ENCODE measurements at regions not wholly inside any gene's neighbourhood (a gene's known extent, or its start where the extent isn't known, plus 50 kb on each side); places are given as distances from the start of the nearest gene placed in this dataset.

- FAIRE-seq = no peak
- CTCF ChIA-PET (ENCODE audit: low intra/inter-chr PET ratio, low total read pairs) = no interaction called here
These were observed 52.6 kb upstream of the TMEM163 start for GRCh38 chr2:134771313-134771801.

GRCh38 chr2:134772493-134773169, 53.8 kb upstream of the TMEM163 start:
- 40% methylated on average over 8 of the region's 8 CpGs for WGBS (ENCODE audit: low lambda C conversion rate)
- Histone ChIP-seq H4K20me1 (ENCODE audit: insufficient read depth, low read length) (no peaks in the 10 kb centered on the region), H3K4me1 (ENCODE audit: insufficient read depth, low read length) (no peaks in the 10 kb centered on the region), H3K79me2 (ENCODE audit: insufficient read depth, low read length) (no peaks in the 10 kb centered on the region), H2AFZ (ENCODE audit: low read length) (no peak overlapping the region), H3K27ac (ENCODE audit: extremely low read length, insufficient read depth, low read length) (no peak overlapping the region), H3K4me2 (ENCODE audit: low read depth, low read length) (no peak overlapping the region), H3K4me3 (replicated peaks in 1 of 3; ENCODE audit: insufficient read depth in 1 of 3, low read depth in 2 of 3, low read length in 3 of 3) (no peak overlapping the region), H3K27me3 (ENCODE audit: control insufficient read depth in 1 of 2, insufficient read depth in 2 of 2, low read length in 2 of 2) (no peaks in the 10 kb centered on the region; a peak in 2 of 5 replicates), H3K36me3 (replicated peaks in 1 of 2; ENCODE audit: control insufficient read depth in 1 of 2, insufficient read depth in 2 of 2, low read length in 2 of 2) (no peaks in the 10 kb centered on the region), H3K9ac (ENCODE audit: insufficient read depth, low read depth, low read length) (no peak overlapping the region), H3K9me3 (ENCODE audit: low read length) (no peaks in the 10 kb centered on the region)
- BruUV-seq (replicated peaks) = no TSS peak
- DNase-seq (ENCODE audit: low spot score) (no peak), FAIRE-seq (no peak), ATAC-seq (no peak)
- intact Hi-C loops (cut with micrococcal nuclease; ENCODE audit: unreplicated experiment) (loop anchor here (10.0 kb wide), 1 partner anchor 888 kb away; no protein-coding TSS in a partner anchor), in situ Hi-C loops (cut with HindIII; ENCODE audit: extremely low pct_ligation_motif_present, low pct_unique_long_range_greater_than_20kb) (no loop called here)
- POLR2A ChIA-PET = no interaction called here
- CTCF ChIA-PET (ENCODE audit: low intra/inter-chr PET ratio, low total read pairs) = no interaction called here
- no peak for TF ChIP-seq ZFP37 (CRISPR knock-in tag; IDR thresholded peaks at IDR 0.05; ENCODE audit: borderline replicate concordance)
- TF ChIP-seq RNF219 (CRISPR knock-in tag; IDR thresholded peaks at IDR 0.05) = no peak
- no peak for TF ChIP-seq HIC2 (CRISPR knock-in tag; IDR thresholded peaks at IDR 0.05; ENCODE audit: low read depth)
- TF ChIP-seq KLF16 (CRISPR knock-in tag; IDR thresholded peaks at IDR 0.05) = no peak

More at GRCh38 chr2:134771313-134771801, 52.6 kb upstream of the TMEM163 start:
- BruUV-seq (replicated peaks) = no TSS peak
- ATAC-seq (no peak), DNase-seq (ENCODE audit: low spot score) (no peak)
- Histone ChIP-seq H3K4me2 (ENCODE audit: low read depth, low read length) (no peak overlapping the region), H3K9ac (ENCODE audit: insufficient read depth, low read depth, low read length) (no peak overlapping the region), H3K36me3 (replicated peaks in 1 of 2; ENCODE audit: control insufficient read depth in 1 of 2, insufficient read depth in 2 of 2, low read length in 2 of 2) (no peaks in the 10 kb centered on the region), H4K20me1 (ENCODE audit: insufficient read depth, low read length) (no peaks in the 10 kb centered on the region), H3K79me2 (ENCODE audit: insufficient read depth, low read length) (no peaks in the 10 kb centered on the region), H3K4me1 (ENCODE audit: insufficient read depth, low read length) (no peaks in the 10 kb centered on the region), H3K9me3 (ENCODE audit: low read length) (no peaks in the 10 kb centered on the region), H3K4me3 (replicated peaks in 1 of 3; ENCODE audit: insufficient read depth in 1 of 3, low read depth in 2 of 3, low read length in 3 of 3) (no peak overlapping the region), H2AFZ (ENCODE audit: low read length) (no peak overlapping the region), H3K27me3 (ENCODE audit: control insufficient read depth in 1 of 2, insufficient read depth in 2 of 2, low read length in 2 of 2) (no peaks in the 10 kb centered on the region; a peak in 2 of 5 replicates), H3K27ac (ENCODE audit: extremely low read length, insufficient read depth, low read length) (no peak overlapping the region)
- POLR2A ChIA-PET = no interaction called here
- WGBS (ENCODE audit: low lambda C conversion rate) = 7% methylated on average over 4 of the region's 4 CpGs
- TF ChIP-seq PTBP1 (IDR thresholded peaks at IDR 0.05; ENCODE audit: low read depth, low read length, poor library complexity, severe bottlenecking) = no peak
- TF ChIP-seq KLF12 (CRISPR knock-in tag; IDR thresholded peaks at IDR 0.05; ENCODE audit: borderline replicate concordance) = no peak
- no peak for TF ChIP-seq NCOA5 (CRISPR knock-in tag; IDR thresholded peaks at IDR 0.05)
- TF ChIP-seq U2AF2 (IDR thresholded peaks at IDR 0.05; ENCODE audit: low read depth, low read length) = no peak
- no peak for TF ChIP-seq HOXA3 (CRISPR knock-in tag; IDR thresholded peaks at IDR 0.05)
- TF ChIP-seq ZBTB3 (CRISPR knock-in tag; IDR thresholded peaks at IDR 0.05; ENCODE audit: borderline replicate concordance, low read depth) = no peak
- no peak for TF ChIP-seq ZBTB14 (CRISPR knock-in tag; IDR thresholded peaks at IDR 0.05)
- in situ Hi-C loops (cut with HindIII; ENCODE audit: extremely low pct_ligation_motif_present, low pct_unique_long_range_greater_than_20kb) = no loop called here
- intact Hi-C loops (cut with micrococcal nuclease; ENCODE audit: unreplicated experiment) = loop anchor here (10.0 kb wide), 1 partner anchor 887 kb away; no protein-coding TSS in a partner anchor
